SK-N-SH treated with all-trans-retinoic acid at 6 μM for 48 hours (cell line): ENCODE measurements at regions not wholly inside any gene's neighbourhood (a gene's known extent, or its start where the extent isn't known, plus 50 kb on each side); places are given as distances from the start of the nearest gene placed in this dataset.

Experiments used
- CREB5 ChIP-seq: fragments of 250-450 bp; sonication (Bioruptor Pico); IDR thresholded peaks from 2 replicates; pipeline ENCODE4 v1.5.1; 2020; ENCODE audit warnings: low read depth, mild to moderate bottlenecking, moderate library complexity
- GLIS3 ChIP-seq: fragments of 250-450 bp; sonication (Bioruptor Pico); IDR thresholded peaks from 2 replicates; pipeline ENCODE4 v1.5.0; 2020; ENCODE audit warnings: mild to moderate bottlenecking, moderate library complexity
- TF ChIP-seq, protein P1 (sequence below): fragments of 250-450 bp; sonication (Bioruptor Pico); IDR thresholded peaks from 2 replicates; pipeline ENCODE4 v1.5.0; 2020; ENCODE audit warnings: mild to moderate bottlenecking, moderate library complexity

- TF ChIP-seq, protein P1, sequence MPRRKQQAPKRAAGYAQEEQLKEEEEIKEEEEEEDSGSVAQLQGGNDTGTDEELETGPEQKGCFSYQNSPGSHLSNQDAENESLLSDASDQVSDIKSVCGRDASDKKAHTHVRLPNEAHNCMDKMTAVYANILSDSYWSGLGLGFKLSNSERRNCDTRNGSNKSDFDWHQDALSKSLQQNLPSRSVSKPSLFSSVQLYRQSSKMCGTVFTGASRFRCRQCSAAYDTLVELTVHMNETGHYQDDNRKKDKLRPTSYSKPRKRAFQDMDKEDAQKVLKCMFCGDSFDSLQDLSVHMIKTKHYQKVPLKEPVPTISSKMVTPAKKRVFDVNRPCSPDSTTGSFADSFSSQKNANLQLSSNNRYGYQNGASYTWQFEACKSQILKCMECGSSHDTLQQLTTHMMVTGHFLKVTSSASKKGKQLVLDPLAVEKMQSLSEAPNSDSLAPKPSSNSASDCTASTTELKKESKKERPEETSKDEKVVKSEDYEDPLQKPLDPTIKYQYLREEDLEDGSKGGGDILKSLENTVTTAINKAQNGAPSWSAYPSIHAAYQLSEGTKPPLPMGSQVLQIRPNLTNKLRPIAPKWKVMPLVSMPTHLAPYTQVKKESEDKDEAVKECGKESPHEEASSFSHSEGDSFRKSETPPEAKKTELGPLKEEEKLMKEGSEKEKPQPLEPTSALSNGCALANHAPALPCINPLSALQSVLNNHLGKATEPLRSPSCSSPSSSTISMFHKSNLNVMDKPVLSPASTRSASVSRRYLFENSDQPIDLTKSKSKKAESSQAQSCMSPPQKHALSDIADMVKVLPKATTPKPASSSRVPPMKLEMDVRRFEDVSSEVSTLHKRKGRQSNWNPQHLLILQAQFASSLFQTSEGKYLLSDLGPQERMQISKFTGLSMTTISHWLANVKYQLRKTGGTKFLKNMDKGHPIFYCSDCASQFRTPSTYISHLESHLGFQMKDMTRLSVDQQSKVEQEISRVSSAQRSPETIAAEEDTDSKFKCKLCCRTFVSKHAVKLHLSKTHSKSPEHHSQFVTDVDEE (CRISPR knock-in tag) = no peak
- TF ChIP-seq GLIS3 (CRISPR knock-in tag) = no peak
- TF ChIP-seq CREB5 (CRISPR knock-in tag) = no peak
Measured at GRCh38 chr11:104352036-104352435, 188.1 kb upstream of the PDGFD start.
